ENCODE measurements at regions not wholly inside any gene's neighbourhood (a gene's known extent, or its start where the extent isn't known, plus 50 kb on each side); places are given as distances from the start of the nearest gene placed in this dataset.

- Histone ChIP-seq H3K23ac (ENCODE audit: insufficient read length, low read depth, low read length) (no peak overlapping the region), H3K4me2 (ENCODE audit: insufficient read depth, insufficient read length, low read length) (no peak overlapping the region), H3K4me1 (ENCODE audit: insufficient read depth, low read length) (no peaks in the 10 kb centered on the region), H2BK20ac (ENCODE audit: low read depth, low read length, poor library complexity, severe bottlenecking) (no peak overlapping the region), H3K56ac (ENCODE audit: insufficient read length, low read depth, low read length) (no peak overlapping the region), H3K27me3 (ENCODE audit: insufficient read depth, low read length) (no peaks in the 10 kb centered on the region), H3K27ac (ENCODE audit: insufficient read length, low read depth, low read length) (no peak overlapping the region), H2BK120ac (ENCODE audit: low read depth, low read length, poor library complexity, severe bottlenecking) (no peak overlapping the region), H3K14ac (ENCODE audit: insufficient read depth, low read length) (no peak overlapping the region), H3K18ac (ENCODE audit: insufficient read length, low read depth, low read length) (no peak overlapping the region), H3K79me2 (ENCODE audit: insufficient read depth, low read length) (no peaks in the 10 kb centered on the region), H2BK15ac (ENCODE audit: low read depth, low read length) (no peak overlapping the region), H3K23me2 (ENCODE audit: insufficient read length, low read depth, low read length, poor library complexity, severe bottlenecking) (no peaks in the 10 kb centered on the region), H3T11ph (ENCODE audit: low read length) (no peak overlapping the region), H4K91ac (ENCODE audit: insufficient read length, low read depth, low read length) (no peak overlapping the region), H4K5ac (ENCODE audit: insufficient read length, low read depth, low read length) (no peak overlapping the region), H2AK5ac (ENCODE audit: insufficient read length, low read length) (no peak overlapping the region), H3K9ac (ENCODE audit: extremely low read depth, insufficient read length, low read length) (no peak overlapping the region), H4K20me1 (ENCODE audit: control insufficient read depth, insufficient read depth, insufficient read length) (no peaks in the 10 kb centered on the region), H4K8ac (replicated peaks; ENCODE audit: insufficient read length, low read depth, low read length) (no peak overlapping the region), H3K79me1 (ENCODE audit: insufficient read depth, low read depth, low read length, poor library complexity, severe bottlenecking) (no peaks in the 10 kb centered on the region), H3K4ac (ENCODE audit: low read depth, low read length) (no peak overlapping the region), H2BK5ac (ENCODE audit: insufficient read length, low read length) (no peak overlapping the region), H3K9me3 (ENCODE audit: control insufficient read depth, low read depth, low read length) (no peaks in the 10 kb centered on the region), H2BK12ac (ENCODE audit: insufficient read length, low read depth, low read length) (no peak overlapping the region), H2AFZ (ENCODE audit: low read length) (no peak overlapping the region)
- WGBS (ENCODE audit: extremely low coverage, insufficient read length, low lambda C conversion rate): no CpG with 5 or more reads among the region's 2 CpGs
- 0 out of 7 replicates have a peak, but pooled peaks cover 0 to 1% (median 0%) of the 10 kb centered on the region in 3 experiments for H3K36me3 Mint-ChIP-seq (ENCODE audit: insufficient read depth in 1 of 3, low read depth in 3 of 3)
- no peak overlapping the region for H3K4me3 Mint-ChIP-seq
- H3K4me1 Mint-ChIP-seq: peaks cover 24 to 26% of the 10 kb centered on the region in 2 experiments
- H3K27me3 Mint-ChIP-seq (ENCODE audit: low read depth): no peaks in the 10 kb centered on the region
- no peak for TF ChIP-seq CTCF (conservative IDR thresholded peaks at IDR 0.05)
- H3K9me3 Mint-ChIP-seq: peaks cover 0 to 3% of the 10 kb centered on the region in 2 experiments; a peak in 1 of 5 replicates
- H3K27ac Mint-ChIP-seq: peak overlapping the region in 1 of 3 experiments; percentile 67; a peak in 3 of 7 replicates
- DNase-seq: no peak
These were observed 1110.0 kb upstream of the PCDH20 start for GRCh38 chr13:62525652-62526051.
